ENCODE measurements at regions not wholly inside any gene's neighbourhood (a gene's known extent, or its start where the extent isn't known, plus 50 kb on each side); places are given as distances from the start of the nearest gene placed in this dataset.

DNA sequence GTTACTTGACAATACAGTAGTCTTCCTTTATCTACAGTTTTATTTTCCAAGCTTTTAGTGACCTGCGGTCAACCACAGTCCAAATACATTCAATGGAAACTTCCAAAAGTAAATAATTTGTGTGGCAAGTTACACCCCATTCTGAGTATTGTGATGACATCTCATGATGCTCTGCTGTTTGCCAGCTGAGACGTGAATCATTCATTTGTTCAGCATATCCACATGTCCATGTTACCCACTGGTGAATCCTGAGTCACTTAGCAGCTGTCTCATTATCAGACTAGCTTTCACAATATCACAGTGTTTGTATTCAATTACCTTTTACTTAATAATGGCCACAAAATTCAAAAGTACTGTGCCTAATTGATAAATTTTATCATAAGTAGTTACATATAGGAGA lies 179.8 kb downstream of the PRR20E start:
- no peak for TF ChIP-seq EZH2 (IDR thresholded peaks at IDR 0.05; ENCODE audit: borderline replicate concordance, insufficient read depth, low read depth, low read length, poor library complexity, severe bottlenecking)
- TF ChIP-seq, protein P1, sequence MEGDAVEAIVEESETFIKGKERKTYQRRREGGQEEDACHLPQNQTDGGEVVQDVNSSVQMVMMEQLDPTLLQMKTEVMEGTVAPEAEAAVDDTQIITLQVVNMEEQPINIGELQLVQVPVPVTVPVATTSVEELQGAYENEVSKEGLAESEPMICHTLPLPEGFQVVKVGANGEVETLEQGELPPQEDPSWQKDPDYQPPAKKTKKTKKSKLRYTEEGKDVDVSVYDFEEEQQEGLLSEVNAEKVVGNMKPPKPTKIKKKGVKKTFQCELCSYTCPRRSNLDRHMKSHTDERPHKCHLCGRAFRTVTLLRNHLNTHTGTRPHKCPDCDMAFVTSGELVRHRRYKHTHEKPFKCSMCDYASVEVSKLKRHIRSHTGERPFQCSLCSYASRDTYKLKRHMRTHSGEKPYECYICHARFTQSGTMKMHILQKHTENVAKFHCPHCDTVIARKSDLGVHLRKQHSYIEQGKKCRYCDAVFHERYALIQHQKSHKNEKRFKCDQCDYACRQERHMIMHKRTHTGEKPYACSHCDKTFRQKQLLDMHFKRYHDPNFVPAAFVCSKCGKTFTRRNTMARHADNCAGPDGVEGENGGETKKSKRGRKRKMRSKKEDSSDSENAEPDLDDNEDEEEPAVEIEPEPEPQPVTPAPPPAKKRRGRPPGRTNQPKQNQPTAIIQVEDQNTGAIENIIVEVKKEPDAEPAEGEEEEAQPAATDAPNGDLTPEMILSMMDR (IDR thresholded peaks at IDR 0.05), result no peak

DNA sequence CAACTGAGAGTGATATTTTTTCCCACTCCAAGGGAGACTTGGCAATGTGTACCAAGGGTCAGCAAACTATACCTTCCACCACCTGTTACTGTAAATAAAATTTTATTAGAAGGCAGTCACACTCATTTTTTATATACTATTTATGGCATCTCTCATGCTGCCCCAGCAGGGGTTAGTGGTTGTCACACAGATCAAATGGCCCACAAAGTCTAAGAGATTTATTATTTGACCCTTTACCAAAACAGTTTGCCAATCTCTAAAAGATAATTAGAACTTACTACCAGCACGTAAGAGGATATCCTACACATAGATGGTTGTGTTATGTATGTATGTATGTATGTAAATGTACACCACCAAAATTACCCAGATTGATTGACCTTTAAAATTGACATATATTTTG lies 185.1 kb downstream of the PRR20E start:
- DNase-seq, result no peak
- no peaks in the 10 kb centered on the region for H3K4me1 Mint-ChIP-seq
- intact Hi-C loops (cut with micrococcal nuclease), result no loop called here
- Histone ChIP-seq H3K79me2 (ENCODE audit: control insufficient read depth, insufficient read depth, low read length) (no peaks in the 10 kb centered on the region), H3K27me3 (replicated peaks in 1 of 4; ENCODE audit: control extremely low read depth in 1 of 4, control insufficient read depth in 3 of 4, insufficient read depth in 4 of 4, low read length in 3 of 4) (no peaks in the 10 kb centered on the region), H2AFZ (ENCODE audit: insufficient read depth, low read depth, low read length, poor library complexity, severe bottlenecking) (no peak overlapping the region), H3K9me3 (ENCODE audit: control extremely low read depth in 1 of 3, control insufficient read depth in 2 of 3, insufficient read depth in 1 of 3, low read length in 2 of 3) (no peaks in the 10 kb centered on the region), H3K4me1 (ENCODE audit: control insufficient read depth in 2 of 2, insufficient read depth in 2 of 2, low read length in 2 of 2) (no peaks in the 10 kb centered on the region), H4K20me1 (ENCODE audit: control insufficient read depth, insufficient read depth, low read length, poor library complexity, severe bottlenecking) (no peaks in the 10 kb centered on the region), H3K27ac (ENCODE audit: low read length in 2 of 2) (no peak overlapping the region), H3K9ac (ENCODE audit: low read length) (no peak overlapping the region), H3K4me3 (ENCODE audit: control extremely low read depth in 1 of 5, extremely low read depth in 1 of 5, insufficient read depth in 1 of 5, low read depth in 2 of 5, low read length in 4 of 5) (no peak overlapping the region), H3K4me2 (replicated peaks; ENCODE audit: low read depth, low read length, poor library complexity, severe bottlenecking) (no peak overlapping the region), H3K36me3 (replicated peaks in 1 of 2; ENCODE audit: control extremely low read depth in 1 of 2, control insufficient read depth in 1 of 2, extremely low read depth in 1 of 2, insufficient read depth in 2 of 2, low read length in 1 of 2) (no peaks in the 10 kb centered on the region)
- no CpG with 5 or more reads among the region's 1 CpG for WGBS (ENCODE audit: insufficient coverage)
- no peak overlapping the region for H3K27ac Mint-ChIP-seq
- CTCF ChIA-PET, result no interaction called here
- no peak for TF ChIP-seq EZH2 (IDR thresholded peaks at IDR 0.05; ENCODE audit: borderline replicate concordance, insufficient read depth, low read depth, low read length, poor library complexity, severe bottlenecking)
- TF ChIP-seq, protein P1 (IDR thresholded peaks at IDR 0.05), result no peak
- peaks cover 11% of the 10 kb centered on the region for H3K9me3 Mint-ChIP-seq (ENCODE audit: insufficient read depth)
- H3K27me3 Mint-ChIP-seq, result no peaks in the 10 kb centered on the region
- POLR2A ChIA-PET, result no interaction called here
- H3K4me3 Mint-ChIP-seq, result no peak overlapping the region
- no peak for ATAC-seq (ENCODE audit: low read depth)

More for the DNA sequence above, 179.8 kb downstream of the PRR20E start:
- no peaks in the 10 kb centered on the region for H3K27me3 ChIP-seq (replicated peaks in 1 of 4; ENCODE audit: control extremely low read depth in 1 of 4, control insufficient read depth in 3 of 4, insufficient read depth in 4 of 4, low read length in 3 of 4)
- ChIA-PET POLR2A (no interaction called here), CTCF (no interaction called here)
- no peak overlapping the region for H3K27ac ChIP-seq (ENCODE audit: low read length in 2 of 2)
- DNase-seq, result no peak
- intact Hi-C loops (cut with micrococcal nuclease), result no loop called here
- H3K27me3 Mint-ChIP-seq, result no peaks in the 10 kb centered on the region
- H3K4me3 ChIP-seq (ENCODE audit: control extremely low read depth in 1 of 5, extremely low read depth in 1 of 5, insufficient read depth in 1 of 5, low read depth in 2 of 5, low read length in 4 of 5), result no peak overlapping the region
- 71% methylated on average over 1 of the region's 2 CpGs for WGBS (ENCODE audit: insufficient coverage)
- no peaks in the 10 kb centered on the region for H4K20me1 ChIP-seq (ENCODE audit: control insufficient read depth, insufficient read depth, low read length, poor library complexity, severe bottlenecking)
- no peaks in the 10 kb centered on the region for H3K4me1 ChIP-seq (ENCODE audit: control insufficient read depth in 2 of 2, insufficient read depth in 2 of 2, low read length in 2 of 2)
- no peak overlapping the region for H3K4me3 Mint-ChIP-seq
- no peak overlapping the region for H3K4me2 ChIP-seq (replicated peaks; ENCODE audit: low read depth, low read length, poor library complexity, severe bottlenecking)
- no peaks in the 10 kb centered on the region for H3K4me1 Mint-ChIP-seq
- H3K27ac Mint-ChIP-seq, result no peak overlapping the region
- H3K79me2 ChIP-seq (ENCODE audit: control insufficient read depth, insufficient read depth, low read length), result no peaks in the 10 kb centered on the region
- peaks cover 9% of the 10 kb centered on the region for H3K9me3 Mint-ChIP-seq (ENCODE audit: insufficient read depth)
- no peak for ATAC-seq (ENCODE audit: low read depth)
- no peaks in the 10 kb centered on the region for H3K36me3 ChIP-seq (replicated peaks in 1 of 2; ENCODE audit: control extremely low read depth in 1 of 2, control insufficient read depth in 1 of 2, extremely low read depth in 1 of 2, insufficient read depth in 2 of 2, low read length in 1 of 2)
- H2AFZ ChIP-seq (ENCODE audit: insufficient read depth, low read depth, low read length, poor library complexity, severe bottlenecking), result no peak overlapping the region
- H3K9ac ChIP-seq (ENCODE audit: low read length), result no peak overlapping the region
- peaks cover 0 to 1% (median 0%) of the 10 kb centered on the region in 3 donors for H3K9me3 ChIP-seq (ENCODE audit: control extremely low read depth in 1 of 3, control insufficient read depth in 2 of 3, insufficient read depth in 1 of 3, low read length in 2 of 3)

Measured in B cell (primary cell).